ENCODE measurements at regions not wholly inside any gene's neighbourhood (a gene's known extent, or its start where the extent isn't known, plus 50 kb on each side); places are given as distances from the start of the nearest gene placed in this dataset.
"Not testable (repeated sequence)": the region's sequence is repeated elsewhere in the genome, so short reads cannot be mapped to it uniquely, and the experiment has no call there.

GRCh38 chr5:30596495-30597064 is 596.9 kb upstream of the CDH6 start:
- DNase-seq (ENCODE audit: low spot score): no peak

DNA sequence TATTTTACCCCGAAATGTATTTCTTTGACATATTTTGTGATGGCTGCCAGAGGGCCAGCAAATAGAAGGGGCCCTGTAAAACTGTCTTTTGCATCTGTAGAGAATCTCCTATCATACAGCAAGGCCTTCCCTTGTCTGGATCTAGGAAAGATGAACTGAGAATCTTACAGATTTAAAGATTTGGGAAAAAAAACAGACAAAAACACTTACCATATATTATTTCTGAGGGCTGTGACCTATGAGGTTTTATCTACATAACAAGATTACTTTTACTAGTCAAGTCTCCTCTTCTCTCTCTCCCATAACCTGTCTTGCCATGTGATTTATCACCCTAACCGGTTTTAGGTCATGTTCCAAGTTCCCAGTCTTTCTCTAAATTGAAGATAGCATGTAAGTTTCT is 599.2 kb upstream of the CDH6 start:
- no peak for DNase-seq (ENCODE audit: low spot score)

DNA sequence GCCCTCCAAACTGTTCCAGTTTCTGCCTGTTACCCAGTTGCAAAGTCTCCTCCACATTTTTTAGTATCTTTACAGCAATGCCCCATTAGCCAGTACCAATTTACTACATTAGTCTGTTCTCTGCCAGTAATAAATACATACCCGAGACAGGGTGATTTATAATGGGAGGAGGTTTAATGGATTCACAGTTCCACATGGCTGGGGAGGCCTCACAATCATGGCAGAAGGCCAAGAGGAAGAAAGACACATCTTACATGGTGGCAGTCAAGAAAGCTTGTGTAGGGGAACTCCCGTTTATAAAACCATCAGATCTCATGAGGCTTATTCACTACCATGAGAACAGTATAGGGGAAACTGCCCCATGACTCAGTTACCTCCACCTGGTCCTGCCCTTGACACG is 600.7 kb upstream of the CDH6 start:
- DNase-seq (ENCODE audit: low spot score): no peak

GRCh38 chr5:30581198-30581935 is 612.1 kb upstream of the CDH6 start:
- no peak for DNase-seq (ENCODE audit: low spot score)

- no peak for DNase-seq (ENCODE audit: low spot score)
Observed at GRCh38 chr5:30574761-30575160, 618.7 kb upstream of the CDH6 start.

DNA sequence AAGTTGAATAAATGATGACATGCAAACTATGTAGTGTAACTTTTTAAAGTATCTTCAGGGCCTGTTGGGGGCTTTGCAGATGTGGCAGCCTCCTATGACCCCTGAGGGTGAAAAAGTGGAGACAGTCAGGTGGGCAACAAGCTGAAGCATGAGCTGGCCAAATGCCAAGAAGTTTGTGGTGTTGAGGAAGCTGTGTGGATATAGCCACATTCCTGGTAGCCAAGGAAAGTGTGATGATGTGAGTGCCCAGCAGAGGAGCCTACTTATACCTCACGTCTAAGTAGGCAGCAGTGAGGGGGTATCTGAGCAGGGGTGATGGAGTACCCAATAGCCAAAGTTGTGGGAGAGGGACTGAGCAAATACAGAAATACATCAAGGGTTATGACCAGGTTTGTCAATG is 621.2 kb upstream of the CDH6 start:
- no peak for DNase-seq (ENCODE audit: low spot score)

DNA sequence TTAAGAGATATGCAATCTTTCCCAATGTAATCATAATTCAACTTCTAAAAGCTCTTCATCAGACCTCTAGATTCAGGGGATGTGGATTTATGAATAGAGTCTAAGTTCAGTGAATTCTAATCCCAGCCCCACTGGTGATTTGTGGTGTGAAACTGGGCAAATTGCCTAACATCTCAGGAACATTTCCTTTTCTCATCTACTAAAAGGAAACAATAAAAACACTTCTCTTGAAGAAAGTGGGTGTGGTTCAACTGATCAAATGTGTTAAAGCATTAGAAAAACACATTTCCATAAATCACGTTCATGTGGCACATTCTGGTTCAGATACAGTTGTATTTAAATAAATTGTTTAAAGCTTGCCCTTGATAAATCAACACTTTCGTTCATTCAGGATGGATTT is 631.7 kb upstream of the CDH6 start:
- no peak for DNase-seq (ENCODE audit: low spot score)

DNA sequence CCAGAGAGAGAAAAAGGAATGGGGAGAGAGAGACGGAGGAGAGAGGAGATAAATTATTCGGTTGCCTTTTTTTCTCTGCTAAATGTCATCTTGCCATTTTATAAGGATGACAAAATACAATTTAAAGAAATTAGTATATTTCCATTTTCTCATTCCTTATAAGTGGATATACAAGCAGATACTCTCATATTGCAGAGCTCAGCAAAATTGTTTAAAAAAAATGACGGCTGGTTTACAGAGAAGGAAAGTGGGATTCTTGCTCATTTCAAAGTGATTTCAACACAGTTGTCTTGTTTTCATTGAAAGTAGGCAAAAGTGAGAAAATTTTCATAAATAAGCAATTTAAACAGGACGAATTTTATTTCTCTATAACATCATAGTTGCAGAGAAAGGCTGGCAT is 641.9 kb upstream of the CDH6 start:
- no peak for DNase-seq (ENCODE audit: low spot score)

- DNase-seq (ENCODE audit: low spot score): no peak
Observed at GRCh38 chr5:30548580-30549305, 644.7 kb upstream of the CDH6 start.

GRCh38 chr5:30540150-30540549 is 653.3 kb upstream of the CDH6 start:
- no peak for DNase-seq (ENCODE audit: low spot score)

DNA sequence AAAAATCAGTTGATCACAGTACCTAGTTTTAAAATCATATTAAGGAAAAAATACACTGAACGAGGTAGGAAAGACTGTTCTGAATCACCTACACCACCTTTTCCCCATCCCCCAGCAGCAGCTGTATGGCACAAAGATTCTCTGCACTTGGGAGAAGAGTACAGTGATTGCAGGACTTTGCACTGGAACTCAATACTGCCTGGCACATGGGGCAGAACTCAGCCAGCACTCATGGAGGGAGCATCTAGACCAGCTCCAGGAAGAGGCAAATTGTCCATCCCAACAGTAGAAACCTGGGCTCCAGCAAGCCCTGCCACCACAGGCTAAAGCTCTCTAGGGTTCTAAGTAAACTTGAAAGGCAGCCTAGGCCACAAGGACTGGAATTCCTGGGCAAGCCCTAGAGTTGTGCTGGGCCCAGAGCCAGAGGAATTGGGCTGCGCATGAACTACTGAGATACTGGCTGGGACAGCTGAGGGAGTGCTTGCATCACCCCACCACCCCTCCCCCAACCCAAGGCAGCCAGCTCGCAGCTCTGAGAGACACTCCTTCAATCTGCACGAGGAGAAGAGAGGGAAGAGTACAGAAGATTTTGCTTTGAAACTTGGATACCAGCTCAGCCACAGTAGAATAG is 654.4 kb upstream of the CDH6 start:
- no peak for DNase-seq (ENCODE audit: low spot score)

- no peak for DNase-seq (ENCODE audit: low spot score)
Observed at GRCh38 chr5:30525353-30525752, 668.1 kb upstream of the CDH6 start.

DNA sequence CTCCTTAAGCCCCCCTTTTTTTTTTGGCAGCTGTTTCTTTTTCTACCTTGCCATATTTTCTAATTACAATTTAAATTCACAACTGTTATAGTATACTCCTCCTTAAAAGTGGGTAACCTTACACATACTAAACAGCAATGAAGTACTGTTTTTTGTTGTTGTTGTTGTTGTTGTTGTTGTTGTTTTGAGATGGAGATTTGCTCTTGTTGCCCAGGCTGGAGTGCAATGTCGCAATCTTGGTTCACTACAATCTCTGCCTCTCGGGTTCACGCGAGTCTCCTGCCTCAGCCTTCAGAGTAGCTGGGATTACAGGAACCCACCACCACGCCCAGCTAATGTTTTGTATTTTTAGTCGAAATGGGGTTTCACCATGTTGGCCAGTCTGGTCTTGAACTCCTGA is 669.1 kb upstream of the CDH6 start:
- DNase-seq (ENCODE audit: low spot score): no peak

- DNase-seq (ENCODE audit: low spot score): no peak
Observed at GRCh38 chr5:30523061-30523460, 670.4 kb upstream of the CDH6 start.

GRCh38 chr5:30505014-30505886 is 688.2 kb upstream of the CDH6 start:
- DNase-seq (ENCODE audit: low spot score): no peak

- DNase-seq (ENCODE audit: low spot score): no peak
Observed at GRCh38 chr5:30502277-30502676, 691.2 kb upstream of the CDH6 start.

GRCh38 chr5:30501065-30501464 is 692.4 kb upstream of the CDH6 start:
- no peak for DNase-seq (ENCODE audit: low spot score)

DNA sequence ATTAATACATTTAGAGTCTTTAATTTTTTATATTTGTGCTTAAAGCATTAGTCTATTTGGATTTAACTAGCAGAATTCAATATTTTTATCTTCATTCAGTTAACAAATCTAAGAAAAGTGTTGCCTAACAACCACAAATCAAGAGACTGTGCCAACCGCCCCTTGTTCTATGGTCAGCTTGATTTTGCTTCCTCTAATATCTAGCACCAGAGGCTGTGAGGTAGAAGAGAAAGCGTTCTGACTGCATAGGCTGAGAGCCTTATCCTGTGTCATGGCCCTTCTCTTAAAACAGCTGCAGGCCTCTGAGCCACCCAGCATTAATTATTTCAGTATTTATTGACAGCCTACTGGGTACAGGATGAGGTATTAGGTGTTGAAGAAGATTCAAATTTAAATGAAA is 693.0 kb upstream of the CDH6 start:
- no peak for DNase-seq (ENCODE audit: low spot score)

DNA sequence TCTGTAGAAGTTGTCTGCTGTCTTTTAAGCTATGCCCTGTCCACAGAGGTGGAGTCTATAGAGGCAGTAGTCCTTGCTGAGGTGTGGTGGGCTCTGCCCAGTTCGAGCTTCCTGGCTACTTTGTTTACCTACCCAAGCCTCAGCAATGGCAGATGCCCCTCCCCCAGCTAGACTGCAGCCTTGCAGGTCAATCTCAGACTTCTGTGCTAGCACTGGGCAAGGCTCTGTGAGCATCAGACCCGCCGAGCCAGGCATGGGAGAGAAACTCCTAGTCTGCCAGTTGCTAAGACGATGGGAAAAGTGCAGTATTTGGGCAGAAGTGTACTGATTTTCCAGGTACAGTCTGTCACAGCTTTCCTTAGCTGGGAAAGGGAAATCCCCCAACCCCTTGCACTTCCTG is 694.1 kb upstream of the CDH6 start:
- no peak for DNase-seq (ENCODE audit: low spot score)

GRCh38 chr5:30498972-30499371 is 694.5 kb upstream of the CDH6 start:
- DNase-seq (ENCODE audit: low spot score): no peak

- not testable (repeated sequence) for DNase-seq (ENCODE audit: low spot score)
Observed at GRCh38 chr5:30498509-30498908, 695.0 kb upstream of the CDH6 start.

- not testable (repeated sequence) for DNase-seq (ENCODE audit: low spot score)
Observed at GRCh38 chr5:30494113-30494512, 699.4 kb upstream of the CDH6 start.

Measured in cerebellar cortex (tissue), 1 donor.